Mammary epithelial cell (primary cell): ENCODE measurements at regions not wholly inside any gene's neighbourhood (a gene's known extent, or its start where the extent isn't known, plus 50 kb on each side); places are given as distances from the start of the nearest gene placed in this dataset.

Experiments
- EZH2 ChIP-seq: IDR thresholded peaks from 2 replicates; pipeline ENCODE4 v1.6.1; 2012; ENCODE audit warnings: low read length, inconsistent platforms, borderline replicate concordance
- TF ChIP-seq, protein P1 (sequence below), 2 donors: IDR thresholded peaks in 1 of 2; conservative IDR thresholded peaks in 1 of 2; 2 replicates each; pipeline ENCODE4 v1.5.1; 2011 to 2012; ENCODE audit warnings: inconsistent platforms in 2 of 2, low read length in 2 of 2, mild to moderate bottlenecking in 2 of 2, control low read depth in 1 of 2, low read depth in 1 of 2; ENCODE audit not compliant: insufficient read depth in 1 of 2; ENCODE audit errors: extremely low read depth in 1 of 2

- TF ChIP-seq, protein P1, sequence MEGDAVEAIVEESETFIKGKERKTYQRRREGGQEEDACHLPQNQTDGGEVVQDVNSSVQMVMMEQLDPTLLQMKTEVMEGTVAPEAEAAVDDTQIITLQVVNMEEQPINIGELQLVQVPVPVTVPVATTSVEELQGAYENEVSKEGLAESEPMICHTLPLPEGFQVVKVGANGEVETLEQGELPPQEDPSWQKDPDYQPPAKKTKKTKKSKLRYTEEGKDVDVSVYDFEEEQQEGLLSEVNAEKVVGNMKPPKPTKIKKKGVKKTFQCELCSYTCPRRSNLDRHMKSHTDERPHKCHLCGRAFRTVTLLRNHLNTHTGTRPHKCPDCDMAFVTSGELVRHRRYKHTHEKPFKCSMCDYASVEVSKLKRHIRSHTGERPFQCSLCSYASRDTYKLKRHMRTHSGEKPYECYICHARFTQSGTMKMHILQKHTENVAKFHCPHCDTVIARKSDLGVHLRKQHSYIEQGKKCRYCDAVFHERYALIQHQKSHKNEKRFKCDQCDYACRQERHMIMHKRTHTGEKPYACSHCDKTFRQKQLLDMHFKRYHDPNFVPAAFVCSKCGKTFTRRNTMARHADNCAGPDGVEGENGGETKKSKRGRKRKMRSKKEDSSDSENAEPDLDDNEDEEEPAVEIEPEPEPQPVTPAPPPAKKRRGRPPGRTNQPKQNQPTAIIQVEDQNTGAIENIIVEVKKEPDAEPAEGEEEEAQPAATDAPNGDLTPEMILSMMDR (conservative IDR thresholded peaks at IDR 0.05 in 1 of 2, IDR thresholded peaks at IDR 0.05 in 1 of 2; ENCODE audit: extremely low read depth in 1 of 2, insufficient read depth in 1 of 2, low read depth in 1 of 2, low read length in 2 of 2): no peak
- TF ChIP-seq EZH2: no peak
Observed at GRCh38 chr1:43021547-43022474, 63.1 kb upstream of the SLC2A1 start.
